ENCODE measurements at regions not wholly inside any gene's neighbourhood (a gene's known extent, or its start where the extent isn't known, plus 50 kb on each side); places are given as distances from the start of the nearest gene placed in this dataset.
A peak's percentile ranks its signal among the peaks of the same experiment; 100 is the strongest.

- TF ChIP-seq AFF1 (IDR thresholded peaks at IDR 0.05; ENCODE audit: low read depth in 1 of 2, partially characterized antibody in 2 of 2), result peak; percentile 55 to 69
- peak; percentile 84 for TF ChIP-seq TAF9B (IDR thresholded peaks at IDR 0.05; ENCODE audit: partially characterized antibody)
- no peak for TF ChIP-seq RBM39 (optimal IDR thresholded peaks at IDR 0.05; ENCODE audit: low read depth, low read length)
- no peak for TF ChIP-seq KAT2B (IDR thresholded peaks at IDR 0.05; ENCODE audit: low read depth, low read length)
- TF ChIP-seq ZNF384 (IDR thresholded peaks at IDR 0.05; ENCODE audit: low read depth, low read length), result no peak
- no peak for TF ChIP-seq IFI16 (CRISPR knock-in tag; IDR thresholded peaks at IDR 0.05)
- no peak for TF ChIP-seq ZNF121 (CRISPR knock-in tag; conservative IDR thresholded peaks at IDR 0.05)
- TF ChIP-seq TFE3 (CRISPR knock-in tag; IDR thresholded peaks at IDR 0.05), result no peak
- TF ChIP-seq CGGBP1 (CRISPR knock-in tag; IDR thresholded peaks at IDR 0.05), result no peak
- no peak for TF ChIP-seq NR2F6 (CRISPR knock-in tag; IDR thresholded peaks at IDR 0.05)
- peak; percentile 36 for TF ChIP-seq RBBP5 (IDR thresholded peaks at IDR 0.05; ENCODE audit: borderline replicate concordance, insufficient read depth, low read length, poor library complexity, severe bottlenecking)
- no peak for TF ChIP-seq ZC3H11A (IDR thresholded peaks at IDR 0.05; ENCODE audit: low read depth, low read length)
- no peak for TF ChIP-seq ZNF146 (CRISPR knock-in tag; IDR thresholded peaks at IDR 0.05; ENCODE audit: unreplicated experiment)
- no peak for TF ChIP-seq ZNF696 (CRISPR knock-in tag; conservative IDR thresholded peaks at IDR 0.05)
- TF ChIP-seq SNAPC5 (CRISPR knock-in tag; IDR thresholded peaks at IDR 0.05), result no peak
- TF ChIP-seq ZNF57 (CRISPR knock-in tag; IDR thresholded peaks at IDR 0.05), result no peak
- no peak for TF ChIP-seq XRCC3 (IDR thresholded peaks at IDR 0.05)
- peak; percentile 88; the same call in 1 of the 2 replicates for TF ChIP-seq KLF13 (tag; IDR thresholded peaks at IDR 0.05; ENCODE audit: borderline replicate concordance, low read depth)
- no peak for TF ChIP-seq ZNF551 (CRISPR knock-in tag; IDR thresholded peaks at IDR 0.05)
- no peak for TF ChIP-seq ZNF133 (CRISPR knock-in tag; IDR thresholded peaks at IDR 0.05)
- peak; percentile 84; the same call in 1 of the 2 replicates for TF ChIP-seq CBX1 (IDR thresholded peaks at IDR 0.05; ENCODE audit: low read depth)
- TF ChIP-seq NCOA4 (IDR thresholded peaks at IDR 0.05; ENCODE audit: partially characterized antibody), result no peak
- peak; percentile 42; the same call in 1 of the 2 replicates for TF ChIP-seq TAL1 (IDR thresholded peaks at IDR 0.05)
These were observed 84.7 kb upstream of the LYPLAL1 start (continued) for GRCh38 chr1:219088778-219089557.
